Activated CD4-positive, alpha-beta T cell treated with anti-CD3 and anti-CD28 coated beads, Interleukin-2, amount 10 ng/mL, durations not matched to agents 24 days and 14 days (primary cell): ENCODE measurements at regions not wholly inside any gene's neighbourhood (a gene's known extent, or its start where the extent isn't known, plus 50 kb on each side); places are given as distances from the start of the nearest gene placed in this dataset.

Experiments used
- DNase-seq: peaks from one replicate; pipeline ENCODE4 v3.0.0; 2022
- H3K27ac Mint-ChIP-seq: one replicate; pipeline ENCODE4 v1.8.0; 2022; ENCODE audit warnings: mild to moderate bottlenecking, mixed read lengths
- H3K27me3 Mint-ChIP-seq: one replicate; pipeline ENCODE4 v1.8.0; 2022; ENCODE audit warnings: mixed read lengths
- H3K36me3 Mint-ChIP-seq: one replicate; pipeline ENCODE4 v1.8.0; 2022; ENCODE audit warnings: low read depth, mild to moderate bottlenecking, mixed read lengths
- H3K4me1 Mint-ChIP-seq: one replicate; pipeline ENCODE4 v1.8.0; 2021; ENCODE audit warnings: mixed read lengths
- H3K4me3 Mint-ChIP-seq: one replicate; pipeline ENCODE4 v1.8.0; 2022; ENCODE audit warnings: mild to moderate bottlenecking, moderate library complexity, mixed read lengths
- H3K9me3 Mint-ChIP-seq: one replicate; pipeline ENCODE4 v1.8.0; 2021; ENCODE audit warnings: mixed read lengths
- intact Hi-C: fragments of 100-400 bp; cut with micrococcal nuclease; formaldehyde crosslinking; loops from one replicate; pipeline ENCODE4 v1.15.1; 2023

GRCh38 chr5:74096325-74096724 lies 470.3 kb downstream of the ARHGEF28 start:
- Mint-ChIP-seq H3K27ac (no peak overlapping the region), H3K27me3 (no peaks in the 10 kb centered on the region), H3K9me3 (no peaks in the 10 kb centered on the region), H3K36me3 (no peaks in the 10 kb centered on the region), H3K4me3 (no peak overlapping the region), H3K4me1 (no peaks in the 10 kb centered on the region)
- intact Hi-C loops = no loop called here
- DNase-seq = no peak

DNA sequence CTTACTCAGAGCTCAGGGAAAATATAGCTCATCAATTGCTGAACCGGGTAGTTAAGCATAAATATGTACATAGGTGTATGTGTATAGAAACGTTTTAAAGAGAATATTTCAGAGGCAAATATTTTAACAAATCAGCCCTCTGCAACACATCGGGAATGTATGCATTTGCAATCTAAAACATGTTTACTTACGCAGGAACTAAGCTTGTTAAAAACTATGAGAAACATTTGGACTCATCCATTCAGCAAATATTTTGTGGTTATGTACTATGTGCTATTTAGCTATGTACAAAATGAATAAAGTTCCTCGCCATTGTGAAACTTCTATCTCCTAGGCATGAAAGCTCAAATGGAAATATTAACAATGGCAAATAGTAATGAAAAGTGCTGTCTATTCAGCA lies 469.9 kb downstream of the ARHGEF28 start:
- intact Hi-C loops = no loop called here
- Mint-ChIP-seq H3K9me3 (no peaks in the 10 kb centered on the region), H3K4me1 (no peaks in the 10 kb centered on the region), H3K27ac (no peak overlapping the region), H3K36me3 (no peaks in the 10 kb centered on the region), H3K27me3 (no peaks in the 10 kb centered on the region), H3K4me3 (no peak overlapping the region)
- no peak for DNase-seq

GRCh38 chr5:74094782-74095108 lies 468.7 kb downstream of the ARHGEF28 start:
- Mint-ChIP-seq H3K9me3 (no peaks in the 10 kb centered on the region), H3K4me3 (no peak overlapping the region), H3K27ac (no peak overlapping the region), H3K4me1 (no peaks in the 10 kb centered on the region), H3K36me3 (no peaks in the 10 kb centered on the region), H3K27me3 (no peaks in the 10 kb centered on the region)
- DNase-seq = no peak
- intact Hi-C loops = no loop called here

DNA sequence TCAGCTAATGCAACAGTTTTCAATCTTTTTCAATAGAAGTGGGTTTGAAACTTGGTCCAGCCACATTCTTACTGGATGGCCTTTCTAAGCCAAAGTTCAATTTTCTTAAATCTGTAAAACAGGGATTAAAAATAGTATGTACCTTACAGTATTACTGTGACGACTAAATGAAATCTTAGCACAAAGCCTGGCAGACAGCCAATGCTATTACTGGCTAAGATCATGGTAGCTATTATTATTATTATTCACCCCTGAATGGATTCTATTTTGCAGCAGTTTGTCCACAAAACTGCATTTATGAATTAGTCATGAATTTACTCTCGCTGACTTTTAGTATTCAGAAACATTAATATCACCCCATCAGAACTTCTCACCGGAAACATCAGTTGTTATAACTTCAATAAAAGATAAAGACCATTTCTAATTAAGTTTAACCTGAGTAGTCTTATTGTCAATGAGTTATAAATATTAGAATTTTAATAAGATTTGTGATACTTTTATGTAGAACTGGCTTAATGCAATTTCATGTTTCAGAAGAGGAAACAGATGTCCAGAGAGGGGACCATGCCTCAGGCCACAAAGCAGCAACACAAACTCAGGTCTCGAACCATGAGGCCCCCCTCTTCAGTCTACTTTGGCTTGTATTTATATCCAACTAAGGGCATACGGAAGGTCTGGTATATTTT lies 468.2 kb downstream of the ARHGEF28 start:
- H3K9me3 Mint-ChIP-seq = no peaks in the 10 kb centered on the region
- H3K4me1 Mint-ChIP-seq = no peaks in the 10 kb centered on the region
- intact Hi-C loops = no loop called here
- H3K36me3 Mint-ChIP-seq = no peaks in the 10 kb centered on the region
- no peaks in the 10 kb centered on the region for H3K27me3 Mint-ChIP-seq
- H3K27ac Mint-ChIP-seq = no peak overlapping the region
- no peak overlapping the region for H3K4me3 Mint-ChIP-seq
- DNase-seq = no peak

DNA sequence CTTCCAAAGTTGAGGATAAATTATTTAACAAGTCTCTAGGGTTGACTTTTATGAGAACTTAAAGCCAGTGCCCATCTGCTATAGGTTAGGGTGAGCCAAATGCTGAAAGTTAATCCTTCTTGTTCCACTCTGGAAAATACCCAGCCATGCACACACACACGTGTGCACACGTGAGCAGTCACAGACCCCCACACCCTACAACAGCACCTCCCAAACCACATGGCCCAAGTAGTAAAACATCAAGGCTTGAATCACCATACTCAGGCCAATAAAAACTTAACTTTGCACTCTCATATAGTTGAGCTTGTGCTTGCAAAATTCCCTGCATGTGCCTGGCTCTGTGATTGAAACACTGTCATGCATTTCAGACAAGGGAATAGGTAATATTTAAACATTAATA lies 467.6 kb downstream of the ARHGEF28 start:
- Mint-ChIP-seq H3K36me3 (no peaks in the 10 kb centered on the region), H3K27me3 (no peaks in the 10 kb centered on the region), H3K9me3 (no peaks in the 10 kb centered on the region), H3K27ac (no peak overlapping the region), H3K4me3 (no peak overlapping the region), H3K4me1 (no peaks in the 10 kb centered on the region)
- no peak for DNase-seq
- intact Hi-C loops = no loop called here

DNA sequence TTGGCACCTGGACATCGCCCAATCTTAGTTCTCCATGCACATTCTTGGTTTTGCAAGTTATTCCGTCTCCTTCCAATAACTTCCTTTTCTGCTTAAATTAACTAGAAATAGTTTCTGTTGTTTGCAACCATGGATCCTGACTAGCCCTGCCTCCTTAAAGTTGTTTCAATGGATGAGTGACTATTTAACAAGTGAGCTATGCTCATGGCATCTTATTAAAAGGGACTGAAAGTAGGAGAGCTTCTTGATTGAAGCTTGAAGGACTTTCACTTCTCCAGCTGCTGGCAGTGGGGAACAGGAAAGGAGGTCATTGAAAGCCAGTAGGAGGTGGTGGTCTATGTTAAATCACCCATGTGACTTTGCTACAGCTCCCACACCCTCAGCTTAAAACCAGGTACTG lies 466.8 kb downstream of the ARHGEF28 start:
- DNase-seq = no peak
- no peaks in the 10 kb centered on the region for H3K36me3 Mint-ChIP-seq
- H3K9me3 Mint-ChIP-seq = no peaks in the 10 kb centered on the region
- no peaks in the 10 kb centered on the region for H3K27me3 Mint-ChIP-seq
- intact Hi-C loops = no loop called here
- no peaks in the 10 kb centered on the region for H3K4me1 Mint-ChIP-seq
- H3K4me3 Mint-ChIP-seq = no peak overlapping the region
- H3K27ac Mint-ChIP-seq = no peak overlapping the region

DNA sequence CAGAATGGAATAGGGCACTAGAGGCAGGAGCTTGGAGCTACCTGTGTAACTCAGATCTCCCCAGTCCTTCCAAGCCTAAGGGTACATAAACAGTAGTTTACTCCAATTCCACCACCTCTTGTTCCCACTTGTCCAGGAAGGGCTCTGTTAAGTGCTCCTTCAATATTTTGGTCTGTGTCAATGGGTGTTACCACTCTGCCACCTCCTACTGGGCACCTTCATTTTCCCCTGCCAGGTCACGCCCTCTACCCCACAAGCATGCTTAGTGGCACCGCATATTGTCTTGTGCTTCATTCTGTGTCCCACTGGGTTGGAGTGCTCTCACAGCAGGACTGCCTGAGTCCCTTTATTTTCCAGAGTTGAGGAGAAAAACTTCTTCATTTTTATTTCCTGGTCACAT lies 459.8 kb downstream of the ARHGEF28 start:
- DNase-seq = no peak
- Mint-ChIP-seq H3K27me3 (no peaks in the 10 kb centered on the region), H3K36me3 (no peaks in the 10 kb centered on the region), H3K9me3 (no peaks in the 10 kb centered on the region), H3K4me1 (no peaks in the 10 kb centered on the region), H3K4me3 (no peak overlapping the region), H3K27ac (no peak overlapping the region)
- intact Hi-C loops = no loop called here

- Mint-ChIP-seq H3K27me3 (no peaks in the 10 kb centered on the region), H3K36me3 (no peaks in the 10 kb centered on the region)
- intact Hi-C loops = no loop called here
Measured at GRCh38 chr5:74085186-74085585, 459.2 kb downstream of the ARHGEF28 start.

GRCh38 chr5:74083096-74083791 lies 457.2 kb downstream of the ARHGEF28 start:
- Mint-ChIP-seq H3K4me1 (no peaks in the 10 kb centered on the region), H3K36me3 (no peaks in the 10 kb centered on the region), H3K27ac (no peak overlapping the region), H3K27me3 (no peaks in the 10 kb centered on the region), H3K9me3 (no peaks in the 10 kb centered on the region), H3K4me3 (no peak overlapping the region)
- intact Hi-C loops = no loop called here
- no peak for DNase-seq

More at GRCh38 chr5:74085186-74085585, 459.2 kb downstream of the ARHGEF28 start:
- DNase-seq = no peak
- Mint-ChIP-seq H3K27ac (no peak overlapping the region), H3K4me3 (no peak overlapping the region), H3K9me3 (no peaks in the 10 kb centered on the region), H3K4me1 (no peaks in the 10 kb centered on the region)

DNA sequence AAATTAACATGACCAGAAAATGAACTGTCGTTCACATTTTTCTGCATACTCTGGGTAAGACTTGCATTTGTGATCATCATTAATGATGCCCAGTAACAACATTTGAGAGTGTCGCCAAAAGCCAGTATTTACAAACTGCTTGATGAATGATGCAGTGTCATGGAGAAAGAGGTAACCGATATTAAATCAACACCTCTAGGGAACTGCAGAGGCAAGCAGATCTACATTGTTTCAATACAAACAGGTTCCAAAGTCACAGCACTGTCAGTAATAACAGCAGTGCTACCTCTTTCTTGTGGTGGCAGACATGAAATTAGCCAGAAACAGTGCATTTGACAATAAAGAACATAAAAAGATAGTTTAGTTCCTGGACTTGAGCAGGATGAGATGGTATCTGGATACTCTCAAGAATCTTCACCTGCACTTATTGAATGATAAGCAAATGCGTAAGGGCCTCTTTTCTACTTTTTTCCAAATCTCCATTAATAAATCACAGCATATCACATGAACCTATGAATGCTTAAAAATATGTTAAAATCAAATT lies 456.6 kb downstream of the ARHGEF28 start:
- Mint-ChIP-seq H3K4me3 (no peak overlapping the region), H3K9me3 (no peaks in the 10 kb centered on the region), H3K36me3 (no peaks in the 10 kb centered on the region), H3K27ac (no peak overlapping the region), H3K27me3 (no peaks in the 10 kb centered on the region), H3K4me1 (no peaks in the 10 kb centered on the region)
- DNase-seq = no peak
- intact Hi-C loops = no loop called here

DNA sequence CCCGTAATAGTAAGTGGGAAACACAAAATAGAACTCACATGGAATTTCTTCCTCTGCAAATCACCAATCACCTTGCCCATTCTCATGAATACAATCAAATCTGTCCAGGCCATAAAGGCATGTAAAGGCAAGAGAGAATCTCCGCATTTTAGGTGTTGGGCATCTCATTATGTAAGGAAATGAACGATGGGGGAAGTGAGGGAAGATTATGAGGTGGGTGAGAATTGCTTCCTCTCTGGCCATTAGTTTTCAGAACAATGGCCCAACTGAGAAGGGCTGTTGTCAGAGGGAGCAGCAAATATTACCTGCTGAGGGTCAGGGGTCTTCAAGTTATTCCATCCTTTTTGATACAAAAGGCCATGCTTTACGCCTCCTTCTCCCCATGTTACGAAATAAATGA lies 455.1 kb downstream of the ARHGEF28 start:
- DNase-seq = no peak
- H3K27ac Mint-ChIP-seq = no peak overlapping the region
- H3K27me3 Mint-ChIP-seq = no peaks in the 10 kb centered on the region
- no peaks in the 10 kb centered on the region for H3K36me3 Mint-ChIP-seq
- no peaks in the 10 kb centered on the region for H3K9me3 Mint-ChIP-seq
- intact Hi-C loops = no loop called here
- no peaks in the 10 kb centered on the region for H3K4me1 Mint-ChIP-seq
- no peak overlapping the region for H3K4me3 Mint-ChIP-seq

DNA sequence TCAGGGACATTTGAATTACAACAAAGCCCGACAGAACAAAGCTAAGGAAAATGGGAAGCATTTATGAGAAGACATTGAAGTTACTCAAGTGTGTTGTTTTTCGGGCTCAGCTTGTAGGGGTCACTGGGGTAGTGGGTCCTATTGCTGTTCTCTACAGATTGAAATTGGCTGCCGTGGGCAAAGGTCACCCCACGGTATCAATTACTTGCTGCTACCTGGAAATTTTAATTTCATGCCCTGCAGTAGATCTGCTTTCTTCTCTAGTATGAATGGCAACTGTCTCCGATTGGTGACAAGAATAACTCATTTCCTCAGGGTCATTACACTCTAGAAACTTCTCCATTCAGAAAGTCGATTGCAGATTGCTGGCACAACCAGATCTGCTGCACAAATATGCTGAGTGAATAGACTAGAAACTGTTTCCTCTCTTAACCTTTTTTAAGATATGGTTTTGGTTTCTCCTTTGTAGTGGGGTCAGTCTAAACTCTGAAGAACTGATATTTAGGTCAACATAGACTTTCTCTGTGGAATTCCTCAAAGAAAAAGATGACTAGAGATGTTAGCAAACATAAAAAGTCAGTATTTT lies 454.1 kb downstream of the ARHGEF28 start:
- H3K27me3 Mint-ChIP-seq = no peaks in the 10 kb centered on the region
- intact Hi-C loops = no loop called here
- no peaks in the 10 kb centered on the region for H3K4me1 Mint-ChIP-seq
- H3K4me3 Mint-ChIP-seq = no peak overlapping the region
- H3K9me3 Mint-ChIP-seq = no peaks in the 10 kb centered on the region
- H3K36me3 Mint-ChIP-seq = no peaks in the 10 kb centered on the region
- no peak for DNase-seq
- H3K27ac Mint-ChIP-seq = no peak overlapping the region

DNA sequence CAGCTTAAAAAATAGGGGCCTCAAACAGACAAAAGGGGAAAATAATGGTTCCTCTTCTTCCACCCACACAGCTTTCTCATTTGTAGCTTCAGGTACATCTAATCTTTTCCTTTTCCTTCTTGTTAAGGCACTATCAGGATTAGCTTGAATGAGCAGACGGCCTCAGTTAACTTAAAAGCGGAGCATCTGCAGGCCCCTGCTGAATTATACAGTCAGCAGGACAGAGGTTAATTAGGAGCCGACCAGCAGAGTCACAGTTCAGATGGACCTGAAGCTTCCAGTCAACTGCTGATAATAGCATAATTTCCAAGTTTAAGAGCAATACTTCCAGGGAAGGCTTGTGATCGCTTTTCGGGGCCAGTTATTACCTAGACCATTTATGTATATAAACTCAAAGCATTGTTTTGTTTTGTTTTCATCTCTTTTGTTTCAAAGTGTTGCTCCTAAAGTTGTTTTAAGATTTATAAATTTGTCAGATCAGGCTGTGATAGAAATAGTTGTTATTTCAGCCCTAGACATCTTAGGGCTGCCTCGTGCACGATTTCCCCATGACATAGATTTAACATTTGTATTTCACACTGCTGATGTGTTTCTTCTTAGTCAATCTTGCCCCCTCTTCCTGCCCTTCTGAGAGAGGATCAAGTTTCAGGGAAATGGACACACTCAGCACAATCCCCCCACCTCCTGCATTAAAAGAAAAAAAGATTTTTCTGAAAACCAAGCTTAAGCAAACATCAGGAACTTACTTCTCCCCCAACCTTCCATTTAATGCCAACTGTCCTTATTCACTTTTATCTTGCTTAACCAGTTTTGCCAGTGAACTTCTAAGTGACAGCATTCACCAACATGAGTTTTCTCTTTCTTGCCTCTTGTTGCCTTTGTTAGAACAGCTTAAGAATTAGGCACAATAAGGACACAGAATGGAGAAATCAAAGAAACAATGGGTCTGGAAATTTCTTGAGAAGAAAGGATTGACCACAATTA lies 449.8 kb downstream of the ARHGEF28 start:
- no peak overlapping the region for H3K4me3 Mint-ChIP-seq
- no peak for DNase-seq
- no peak overlapping the region for H3K27ac Mint-ChIP-seq
- intact Hi-C loops = no loop called here
- H3K27me3 Mint-ChIP-seq = no peaks in the 10 kb centered on the region
- no peaks in the 10 kb centered on the region for H3K4me1 Mint-ChIP-seq
- no peaks in the 10 kb centered on the region for H3K36me3 Mint-ChIP-seq
- no peaks in the 10 kb centered on the region for H3K9me3 Mint-ChIP-seq

DNA sequence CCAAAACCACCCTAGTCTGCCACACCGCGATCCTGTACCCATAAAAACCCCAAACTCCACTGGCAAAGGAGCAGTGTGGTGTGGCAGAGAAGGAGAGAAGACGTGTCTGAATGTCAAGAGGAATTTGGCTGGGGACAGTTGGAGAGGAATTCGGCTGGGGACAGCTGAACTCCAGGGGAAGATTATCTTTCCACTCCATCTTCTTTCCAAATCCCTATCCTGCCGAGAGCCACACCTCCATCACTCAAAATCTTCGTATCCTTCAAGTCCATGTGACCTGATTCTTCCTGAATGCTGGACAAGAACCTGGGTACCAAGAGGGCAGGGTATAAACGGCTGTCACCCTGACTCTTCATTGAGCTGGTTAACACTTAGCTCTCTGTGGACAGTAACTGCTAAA lies 448.1 kb downstream of the ARHGEF28 start:
- H3K4me3 Mint-ChIP-seq = no peak overlapping the region
- intact Hi-C loops = no loop called here
- no peaks in the 10 kb centered on the region for H3K4me1 Mint-ChIP-seq
- H3K27me3 Mint-ChIP-seq = no peaks in the 10 kb centered on the region
- H3K27ac Mint-ChIP-seq = no peak overlapping the region
- DNase-seq = no peak
- H3K9me3 Mint-ChIP-seq = no peaks in the 10 kb centered on the region
- no peaks in the 10 kb centered on the region for H3K36me3 Mint-ChIP-seq
